ENCODE measurements at regions not wholly inside any gene's neighbourhood (a gene's known extent, or its start where the extent isn't known, plus 50 kb on each side); places are given as distances from the start of the nearest gene placed in this dataset.

GRCh38 chr5:153926201-153926600 is 112.5 kb downstream of the FAM114A2 start:
- no peak overlapping the region for H3K27ac ChIP-seq (ENCODE audit: extremely low read length, insufficient read depth, low read length)
- no TSS peak for BruUV-seq (replicated peaks)
- no peaks in the 10 kb centered on the region for H3K36me3 ChIP-seq (replicated peaks in 1 of 2; ENCODE audit: control insufficient read depth in 1 of 2, insufficient read depth in 2 of 2, low read length in 2 of 2)
- intact Hi-C loops (cut with micrococcal nuclease; ENCODE audit: unreplicated experiment), result no loop called here
- H3K4me1 ChIP-seq (ENCODE audit: insufficient read depth, low read length), result no peaks in the 10 kb centered on the region
- no peak overlapping the region for H2AFZ ChIP-seq (ENCODE audit: low read length)
- no peak overlapping the region for H3K9ac ChIP-seq (ENCODE audit: insufficient read depth, low read depth, low read length)
- no peak overlapping the region for H3K4me3 ChIP-seq (replicated peaks in 1 of 3; ENCODE audit: insufficient read depth in 1 of 3, low read depth in 2 of 3, low read length in 3 of 3)
- H3K4me2 ChIP-seq (ENCODE audit: low read depth, low read length), result no peak overlapping the region
- POLR2A ChIA-PET, result no interaction called here
- no peaks in the 10 kb centered on the region for H3K79me2 ChIP-seq (ENCODE audit: insufficient read depth, low read length)
- FAIRE-seq, result no peak
- no peak for TF ChIP-seq MAZ (IDR thresholded peaks at IDR 0.05; ENCODE audit: borderline replicate concordance, low read depth, low read length)
- no peak for TF ChIP-seq MAZ (CRISPR knock-in tag; IDR thresholded peaks at IDR 0.05; ENCODE audit: low read depth)
- no peak for TF ChIP-seq ZC3H13 (CRISPR knock-in tag; IDR thresholded peaks at IDR 0.05)
- no peak for TF ChIP-seq HOXA5 (CRISPR knock-in tag; IDR thresholded peaks at IDR 0.05)
- no peak for TF ChIP-seq FOXA3 (CRISPR knock-in tag; IDR thresholded peaks at IDR 0.05)
- TF ChIP-seq MYC (CRISPR knock-in tag; IDR thresholded peaks at IDR 0.05; ENCODE audit: borderline replicate concordance), result no peak
- TF ChIP-seq ZBTB44 (CRISPR knock-in tag; IDR thresholded peaks at IDR 0.05), result no peak
- no peak for TF ChIP-seq ZNF468 (CRISPR knock-in tag; IDR thresholded peaks at IDR 0.05)
- TF ChIP-seq ATF2 (CRISPR knock-in tag; IDR thresholded peaks at IDR 0.05), result no peak
- no peak for TF ChIP-seq ZBTB26 (CRISPR knock-in tag; IDR thresholded peaks at IDR 0.05; ENCODE audit: borderline replicate concordance)
- no peak for TF ChIP-seq ATM (IDR thresholded peaks at IDR 0.05; ENCODE audit: borderline replicate concordance)
- no peak for TF ChIP-seq KLF15 (CRISPR knock-in tag; IDR thresholded peaks at IDR 0.05; ENCODE audit: borderline replicate concordance)
- H3K9me3 ChIP-seq (ENCODE audit: low read length), result no peaks in the 10 kb centered on the region
- no peak for DNase-seq (ENCODE audit: low spot score)
- in situ Hi-C loops (cut with HindIII; ENCODE audit: extremely low pct_ligation_motif_present, low pct_unique_long_range_greater_than_20kb), result no loop called here
- no peak for ATAC-seq
- H3K27me3 ChIP-seq (ENCODE audit: control insufficient read depth in 1 of 2, insufficient read depth in 2 of 2, low read length in 2 of 2), result no peaks in the 10 kb centered on the region
- no peaks in the 10 kb centered on the region for H4K20me1 ChIP-seq (ENCODE audit: insufficient read depth, low read length)
- CTCF ChIA-PET (ENCODE audit: low intra/inter-chr PET ratio, low total read pairs), result no interaction called here
